H1 (cell line): ENCODE measurements at regions not wholly inside any gene's neighbourhood (a gene's known extent, or its start where the extent isn't known, plus 50 kb on each side); places are given as distances from the start of the nearest gene placed in this dataset.

Source experiments
- ATF2 ChIP-seq: IDR thresholded peaks from 2 replicates; pipeline ENCODE4 v1.6.1; 2012; ENCODE audit warnings: low read length, inconsistent platforms
- CTCF ChIP-seq, 3 experiments: IDR thresholded peaks; 1 replicate in 2 of 3; 2 replicates in 1 of 3; pipeline versions ENCODE4 v1.5.1 to v1.6.1; 2011; ENCODE audit warnings: low read length in 3 of 3, mild to moderate bottlenecking in 3 of 3, inconsistent platforms in 2 of 3, low read depth in 1 of 3, moderate library complexity in 1 of 3; ENCODE audit not compliant: insufficient read depth in 1 of 3; ENCODE audit errors: control extremely low read depth in 1 of 3
- EP300 ChIP-seq, 2 experiments: IDR thresholded peaks; 1 replicate in 1 of 2; 2 replicates in 1 of 2; pipeline ENCODE4 v1.6.1; 2011 to 2012; ENCODE audit warnings: low read depth in 2 of 2, low read length in 2 of 2, mild to moderate bottlenecking in 2 of 2, borderline replicate concordance in 1 of 2, inconsistent platforms in 1 of 2, moderate library complexity in 1 of 2
- EZH2 ChIP-seq: fragments of 200-600 bp; sonication (generic); IDR thresholded peaks from 2 replicates; pipeline ENCODE4 v1.7.1; 2012; ENCODE audit warnings: low read depth, mild to moderate bottlenecking, moderate library complexity, low read length, inconsistent platforms; ENCODE audit not compliant: severe bottlenecking
- HDAC6 ChIP-seq: IDR thresholded peaks from one replicate; pipeline ENCODE4 v1.7.1; 2012; ENCODE audit warnings: low read depth, mild to moderate bottlenecking, inconsistent platforms, low read length, moderate library complexity
- MAX ChIP-seq: IDR thresholded peaks from 2 replicates; pipeline ENCODE4 v1.6.1; 2012; ENCODE audit warnings: inconsistent platforms
- NRF1 ChIP-seq: IDR thresholded peaks from 2 replicates; pipeline ENCODE4 v1.6.1; 2011; ENCODE audit warnings: mild to moderate bottlenecking, low read depth, low read length, improper control_type of control experiment
- POLR2A ChIP-seq, 2 experiments: IDR thresholded peaks; 1 replicate in 1 of 2; 2 replicates in 1 of 2; pipeline ENCODE4 v1.6.1; 2011; ENCODE audit warnings: low read depth in 2 of 2, low read length in 2 of 2, mild to moderate bottlenecking in 2 of 2; ENCODE audit errors: control extremely low read depth in 1 of 2
- SP2 ChIP-seq: IDR thresholded peaks from 2 replicates; pipeline ENCODE4 v1.6.1; 2012; ENCODE audit warnings: mild to moderate bottlenecking, low read length, inconsistent platforms
- ZNF274 ChIP-seq: IDR thresholded peaks from 2 replicates; pipeline ENCODE4 v1.7.0; 2012; ENCODE audit warnings: low read length, borderline replicate concordance; ENCODE audit errors: extremely low read depth

- no peak for TF ChIP-seq ATF2
- no peak for TF ChIP-seq MAX
- no peak for TF ChIP-seq CTCF (IDR thresholded peaks at IDR 0.05; ENCODE audit: control extremely low read depth in 1 of 3, insufficient read depth in 1 of 3, low read depth in 1 of 3, low read length in 3 of 3)
- no peak for TF ChIP-seq ZNF274
- no peak for TF ChIP-seq HDAC6
- TF ChIP-seq NRF1 = no peak
- no peak for TF ChIP-seq SP2
- TF ChIP-seq POLR2A (IDR thresholded peaks at IDR 0.05; ENCODE audit: control extremely low read depth in 1 of 2, low read depth in 2 of 2, low read length in 2 of 2) = no peak
- no peak for TF ChIP-seq EP300 (IDR thresholded peaks at IDR 0.05; ENCODE audit: borderline replicate concordance in 1 of 2, low read depth in 2 of 2, low read length in 2 of 2)
- TF ChIP-seq EZH2 = no peak
Observed at GRCh38 chr1:106721790-106722189, 334.7 kb upstream of the PRMT6 start.
